ENCODE measurements at regions not wholly inside any gene's neighbourhood (a gene's known extent, or its start where the extent isn't known, plus 50 kb on each side); places are given as distances from the start of the nearest gene placed in this dataset.
"Not testable (repeated sequence)": the region's sequence is repeated elsewhere in the genome, so short reads cannot be mapped to it uniquely, and the experiment has no call there.

DNA sequence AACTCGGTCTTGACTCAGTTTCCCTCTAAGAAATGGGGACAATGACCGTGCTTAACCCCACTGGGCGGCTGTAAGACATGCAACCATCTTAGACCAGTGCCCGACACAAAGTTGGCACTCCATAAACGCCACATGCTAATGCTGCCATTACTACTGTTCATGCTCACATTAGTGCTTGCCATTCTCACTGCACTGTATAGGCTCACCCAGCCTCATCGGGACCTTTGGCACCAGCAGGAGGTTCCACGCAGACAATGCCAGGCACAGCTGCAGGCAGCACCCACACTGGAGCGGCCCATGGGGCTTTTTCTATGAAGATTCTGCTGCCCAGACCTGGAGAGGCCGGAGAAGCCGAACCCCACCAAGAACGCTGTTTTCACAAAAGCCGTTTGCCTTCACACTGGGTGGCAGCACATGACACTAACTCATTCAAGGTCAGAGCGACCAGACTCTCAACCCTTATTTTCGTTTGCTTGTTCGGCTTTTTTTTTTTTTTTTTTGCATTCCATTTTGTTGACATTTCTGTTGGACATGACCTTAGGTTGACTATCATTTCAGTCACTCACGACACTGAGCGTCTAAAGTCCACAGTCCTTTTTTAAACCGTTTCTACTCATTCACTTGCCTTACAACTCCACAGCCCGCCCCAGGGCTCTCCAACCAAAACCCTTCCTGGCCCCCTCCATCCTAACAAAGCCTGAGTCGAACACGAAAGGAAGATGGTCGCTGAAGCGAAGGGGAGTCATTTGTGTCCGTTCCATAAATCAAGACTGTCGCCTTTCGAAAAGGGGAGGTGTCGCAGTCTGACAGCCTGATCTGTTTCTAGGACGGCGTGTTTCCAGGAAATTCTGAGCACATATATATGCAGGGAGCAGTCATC lies 124.4 kb upstream of the RNF32 start:
- DNase-seq (ENCODE audit: low read depth in 3 of 3): no peak

DNA sequence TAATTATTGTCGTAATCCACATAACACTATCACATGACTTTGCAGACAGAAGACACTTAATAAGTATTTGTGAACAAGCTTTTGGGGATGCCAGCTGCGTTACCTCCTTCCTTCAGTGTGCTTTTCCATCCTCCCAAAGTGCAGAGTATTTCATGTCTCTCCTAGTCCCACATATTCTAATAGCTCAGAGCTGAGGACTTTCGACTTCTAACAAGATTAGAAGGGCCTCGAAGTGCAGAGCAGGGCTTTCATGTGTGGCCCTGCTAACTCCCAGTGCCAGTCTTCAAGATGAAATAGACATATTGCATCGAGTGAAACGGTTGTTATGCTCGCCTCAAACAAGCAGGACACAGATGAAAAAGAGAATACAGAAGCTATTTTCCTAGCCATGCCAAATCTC lies 125.7 kb upstream of the RNF32 start:
- DNase-seq (ENCODE audit: low read depth in 3 of 3): no peak

DNA sequence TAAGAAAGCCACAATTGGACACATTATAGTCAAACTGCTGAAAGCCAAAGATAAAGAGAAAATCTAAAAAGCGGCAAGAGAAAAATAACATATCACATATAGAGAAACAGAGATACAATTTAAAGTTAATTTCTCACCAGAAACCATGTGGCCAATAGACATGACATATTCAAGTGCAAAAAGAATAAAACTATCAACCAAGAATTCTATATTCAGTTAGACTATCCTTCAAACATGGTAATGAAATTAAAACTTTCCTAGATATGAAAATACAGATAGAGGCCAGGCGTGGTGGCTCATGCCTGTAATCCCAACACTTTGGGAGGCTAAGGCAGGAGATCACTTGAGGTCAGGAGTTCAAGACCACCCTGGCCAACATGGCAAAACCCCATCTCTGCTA lies 129.1 kb upstream of the RNF32 start:
- DNase-seq (ENCODE audit: low read depth in 3 of 3): no peak

DNA sequence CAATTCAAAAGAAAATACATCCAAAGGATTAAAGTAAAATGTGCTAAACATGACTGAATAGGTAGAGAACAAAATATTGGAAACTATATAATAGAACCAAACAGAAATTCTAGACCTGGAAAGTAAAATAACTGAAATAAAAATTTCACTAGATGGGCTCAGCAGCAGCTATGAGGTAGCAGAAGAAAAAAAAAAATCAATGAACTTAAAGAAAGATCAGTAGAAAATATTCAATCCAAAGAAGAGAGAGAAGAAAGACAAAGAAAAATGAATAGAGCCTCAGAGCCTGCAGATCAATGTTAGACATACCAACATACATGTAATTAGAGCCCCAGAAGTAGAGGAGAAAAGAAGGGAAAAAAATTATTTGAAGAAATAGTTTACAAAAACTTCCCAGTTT lies 129.6 kb upstream of the RNF32 start:
- DNase-seq (ENCODE audit: low read depth in 3 of 3): no peak

DNA sequence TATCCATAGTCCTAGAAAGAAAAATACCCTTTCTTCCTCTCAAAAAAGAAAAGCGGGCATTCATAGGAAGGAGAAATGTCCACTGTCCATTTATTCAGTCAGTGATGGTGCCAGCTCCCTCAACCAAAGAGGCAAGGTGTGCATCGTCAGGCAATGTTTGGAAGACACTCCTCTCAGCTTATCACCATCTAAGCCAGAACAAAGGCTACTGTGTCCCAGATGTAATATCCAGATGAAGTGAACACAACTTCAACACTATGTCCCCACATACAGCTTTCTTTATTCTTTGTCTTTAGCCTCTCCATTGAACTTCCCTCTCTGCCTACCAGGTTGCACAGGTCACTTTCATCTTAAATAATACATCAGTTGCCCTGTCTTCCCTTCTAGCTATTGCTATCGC lies 131.4 kb upstream of the RNF32 start:
- no peak for DNase-seq (ENCODE audit: low read depth in 3 of 3)

DNA sequence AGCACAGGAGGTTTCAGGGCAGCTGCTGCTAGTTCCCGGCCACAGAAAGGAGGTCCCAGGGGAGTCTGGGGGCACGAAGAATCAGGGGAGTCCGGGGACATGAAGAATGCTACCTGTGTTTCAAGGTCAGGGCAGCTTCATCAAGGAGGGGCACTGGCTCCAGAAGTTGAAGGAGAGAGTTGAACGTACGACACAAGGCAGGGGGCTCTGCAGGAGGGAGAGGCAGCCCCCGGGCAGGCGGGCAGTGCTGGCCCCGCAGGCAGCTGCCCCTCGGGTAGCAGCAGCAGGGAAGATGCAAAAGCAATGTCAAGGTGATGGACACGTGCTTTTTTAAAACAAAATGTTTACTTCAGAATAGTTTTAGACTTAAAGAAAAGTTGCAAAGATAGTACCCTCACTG lies 134.7 kb upstream of the RNF32 start:
- DNase-seq (ENCODE audit: low read depth in 3 of 3): no peak

DNA sequence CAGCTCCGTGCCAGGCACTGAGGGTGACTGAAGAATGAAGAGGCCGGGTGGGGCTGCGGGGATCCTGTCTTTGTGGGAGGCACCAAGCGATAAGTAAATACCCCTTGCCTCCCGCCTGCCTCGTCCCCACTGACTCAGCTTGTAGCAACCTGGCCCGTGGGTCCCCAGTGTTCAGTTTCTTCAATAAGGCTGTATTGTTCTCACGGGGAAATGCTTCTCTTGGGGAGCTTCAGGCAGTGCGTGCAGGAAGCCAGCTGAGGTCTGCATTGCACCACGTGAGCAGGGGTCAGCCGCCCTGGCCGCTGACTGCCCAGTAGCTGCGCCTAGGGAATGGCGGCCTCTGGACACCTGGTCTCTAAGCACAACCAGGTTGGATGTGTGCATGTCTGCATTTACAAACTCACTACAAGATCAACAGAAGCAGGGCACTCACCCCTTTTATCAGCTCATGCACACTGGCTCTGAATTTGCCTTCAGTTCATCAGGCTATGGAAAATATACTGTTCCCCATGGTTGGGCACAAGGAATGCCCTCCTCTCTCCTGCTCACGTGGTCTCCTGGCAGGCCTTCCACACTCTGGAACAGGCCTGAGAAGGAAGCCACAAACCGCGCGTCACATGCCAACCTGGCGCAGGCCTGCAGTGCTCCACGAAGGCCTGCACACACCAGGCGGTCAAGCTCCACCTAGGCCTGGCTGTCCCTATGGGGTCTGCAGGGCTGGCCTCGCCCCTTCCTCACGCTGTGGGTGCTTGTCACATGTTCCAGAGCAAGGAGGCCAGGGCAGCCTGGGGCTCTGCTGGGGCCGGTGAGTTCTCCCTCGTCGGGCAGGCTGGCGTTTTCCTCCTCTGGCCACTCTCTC lies 135.7 kb upstream of the RNF32 start:
- DNase-seq (ENCODE audit: low read depth in 3 of 3): no peak

DNA sequence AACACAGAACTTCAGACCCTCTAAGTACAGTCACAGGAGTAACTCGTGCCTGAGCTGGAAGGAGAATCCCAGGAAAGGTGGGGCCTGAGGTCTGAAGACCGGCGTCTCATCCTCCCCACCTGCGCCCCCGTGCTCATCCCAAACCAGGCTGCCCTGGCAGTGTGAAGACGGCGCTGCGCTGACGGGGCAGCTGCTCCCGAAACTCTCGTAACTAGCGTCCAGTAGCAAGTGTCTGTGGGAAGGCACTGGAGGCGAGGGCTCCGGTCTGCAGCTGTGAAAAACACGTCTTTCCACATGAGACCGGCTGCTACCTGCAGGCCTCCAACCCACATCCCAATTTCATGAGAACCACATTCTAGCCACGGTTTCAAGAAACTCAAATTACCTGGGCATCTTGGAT lies 136.6 kb upstream of the RNF32 start:
- DNase-seq (ENCODE audit: low read depth in 3 of 3): no peak

DNA sequence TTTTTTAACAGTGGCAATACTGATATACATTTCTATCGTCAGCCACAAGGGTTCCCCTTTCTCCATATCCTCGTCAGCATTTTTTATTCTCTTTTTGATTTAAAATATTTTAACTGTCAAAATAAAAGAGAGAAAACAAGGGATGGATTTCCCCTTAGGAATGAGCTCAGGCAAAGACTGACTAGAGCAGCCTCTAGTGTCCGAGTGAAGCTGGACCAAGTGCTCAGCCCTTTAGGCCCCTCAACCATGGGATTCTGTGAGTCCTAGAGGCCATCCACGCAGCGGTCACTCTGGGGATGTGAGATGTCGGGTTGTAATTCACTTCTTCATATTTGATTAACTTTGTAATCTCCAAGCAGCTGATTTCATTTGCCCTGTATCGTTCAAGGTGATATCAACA lies 137.4 kb upstream of the RNF32 start:
- DNase-seq (ENCODE audit: low read depth in 3 of 3): no peak

DNA sequence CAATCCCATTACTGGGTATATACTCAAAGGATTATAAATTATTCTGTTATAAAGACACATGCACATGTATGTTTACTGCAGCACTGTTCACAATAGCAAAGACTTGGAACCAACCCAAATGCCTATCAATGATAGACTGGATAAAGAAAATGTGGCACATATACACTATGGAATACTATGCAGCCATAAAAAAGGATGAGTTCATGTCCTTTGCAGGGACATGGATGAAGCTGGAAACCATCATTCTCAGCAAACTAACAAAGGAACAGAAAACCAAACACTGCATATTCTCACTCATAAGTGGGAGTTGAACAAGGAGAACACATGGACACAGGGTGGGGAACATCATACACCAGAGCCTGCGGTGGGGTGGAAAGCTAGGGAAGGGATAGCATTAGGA lies 138.8 kb upstream of the RNF32 start:
- DNase-seq (ENCODE audit: low read depth in 3 of 3): not testable (repeated sequence)

DNA sequence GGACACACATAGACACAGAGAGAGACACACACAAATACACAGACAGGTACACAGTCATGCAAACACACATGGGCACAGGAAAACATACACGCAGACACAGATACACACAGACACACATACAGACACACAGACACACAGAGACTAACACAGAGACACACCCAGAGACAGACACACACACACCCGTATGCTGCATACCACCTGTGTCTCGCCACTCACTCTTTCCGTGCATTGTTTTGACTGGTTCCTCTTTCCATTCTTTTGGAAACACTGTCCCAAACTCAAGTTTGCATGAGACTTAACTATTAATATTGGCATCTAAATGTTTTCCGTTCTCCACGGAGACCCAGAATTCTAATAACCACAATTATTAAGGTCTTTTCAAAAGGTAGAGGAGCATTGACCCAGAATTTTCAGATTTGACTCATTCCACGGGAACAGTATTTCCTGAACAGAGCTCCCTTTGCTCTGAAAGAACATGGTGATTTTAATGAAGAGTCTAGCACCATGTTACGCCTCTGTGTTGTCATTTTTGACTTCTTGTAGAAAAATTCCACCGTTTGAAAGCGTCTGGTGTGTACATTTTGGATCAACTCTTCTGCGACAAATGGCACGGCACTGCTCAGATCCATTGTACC lies 141.2 kb upstream of the RNF32 start:
- DNase-seq (ENCODE audit: low read depth in 3 of 3): no peak

DNA sequence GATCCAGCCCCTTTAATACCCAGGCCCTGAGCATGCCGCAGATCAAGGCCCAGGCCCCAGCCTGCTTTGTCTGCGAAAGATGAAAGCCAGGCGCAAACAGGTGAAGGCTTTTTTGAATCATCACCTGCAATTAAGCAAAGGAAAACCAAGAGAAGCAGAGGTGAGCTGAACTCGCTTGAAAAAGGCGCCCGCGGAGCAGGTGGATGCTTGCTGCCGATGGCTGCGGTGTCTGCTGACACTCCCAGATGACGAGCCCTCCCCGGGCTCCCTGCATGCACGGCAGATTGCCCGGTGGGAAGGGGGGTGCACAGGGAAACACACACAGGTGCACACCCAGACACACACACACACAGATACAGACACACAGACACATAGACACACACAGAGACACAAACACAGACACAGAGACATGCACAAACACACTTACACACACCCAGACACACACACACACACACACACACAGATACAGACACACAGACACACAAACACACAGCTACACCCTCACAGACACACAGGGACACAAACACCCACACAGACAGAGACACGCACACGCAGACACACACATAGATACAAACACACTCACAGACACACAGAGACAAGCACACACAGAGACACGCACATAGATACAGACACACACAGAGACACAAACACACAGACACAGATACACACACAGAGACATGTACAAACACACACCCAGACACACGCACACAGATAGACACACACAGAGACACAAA lies 142.6 kb upstream of the RNF32 start:
- DNase-seq (ENCODE audit: low read depth in 3 of 3): no peak

DNA sequence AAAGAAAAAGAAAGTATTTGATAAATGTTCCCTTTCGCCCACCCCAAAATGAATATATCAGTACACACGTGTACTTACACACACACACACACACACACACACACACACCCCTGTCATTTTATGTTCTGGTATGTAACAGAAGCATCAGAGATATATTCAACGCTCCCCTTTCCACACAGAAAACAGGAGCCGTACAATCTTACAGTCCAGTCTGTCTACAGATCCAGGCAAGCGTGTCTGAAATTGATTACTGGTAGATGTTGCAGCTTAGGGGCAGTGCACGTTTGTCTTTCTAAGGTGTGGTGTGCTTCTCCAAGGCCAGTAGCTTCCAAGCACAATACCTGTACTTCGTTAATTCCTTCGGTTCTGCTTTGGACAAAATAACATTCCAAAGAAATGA lies 143.7 kb upstream of the RNF32 start:
- no peak for DNase-seq (ENCODE audit: low read depth in 3 of 3)

DNA sequence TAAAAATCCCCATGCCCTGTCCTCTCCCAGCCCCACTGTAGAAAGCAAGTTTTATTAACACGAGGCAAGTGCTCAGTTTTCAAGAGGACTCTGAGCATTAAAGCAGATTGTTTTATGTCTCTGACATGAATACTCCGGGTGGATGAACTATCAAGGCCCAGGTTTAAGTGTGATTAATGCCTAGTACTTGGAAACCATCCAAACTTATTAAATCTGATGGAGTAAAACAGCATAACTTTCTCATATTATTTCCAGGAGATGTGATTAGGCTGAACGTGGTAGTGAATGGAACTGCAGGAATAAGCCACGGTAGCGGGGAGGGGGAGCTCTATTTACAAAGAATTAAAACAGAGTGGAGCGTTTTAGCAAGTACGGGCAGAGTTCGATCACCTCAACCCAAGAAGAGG lies 144.2 kb upstream of the RNF32 start:
- DNase-seq (ENCODE audit: low read depth in 3 of 3): no peak

DNA sequence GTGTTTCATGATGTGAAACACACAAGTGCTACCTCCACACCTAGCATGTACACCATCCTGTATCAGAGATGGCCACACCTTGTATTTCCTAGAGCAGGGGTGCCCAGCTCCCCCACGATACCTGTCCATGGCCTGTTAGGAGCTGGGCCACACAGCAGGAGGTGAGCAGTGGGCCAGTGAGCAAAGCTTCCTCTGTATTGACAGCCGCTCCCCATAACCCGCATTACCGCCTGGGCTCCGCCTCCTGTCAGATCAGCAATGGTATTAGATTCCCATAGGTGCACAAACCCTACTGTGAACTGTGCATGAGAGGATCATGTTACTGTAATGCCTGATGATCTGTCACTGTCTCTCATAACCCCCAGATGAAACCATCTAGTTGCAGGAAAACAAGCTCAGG lies 145.6 kb upstream of the RNF32 start:
- DNase-seq (ENCODE audit: low read depth in 3 of 3): no peak

DNA sequence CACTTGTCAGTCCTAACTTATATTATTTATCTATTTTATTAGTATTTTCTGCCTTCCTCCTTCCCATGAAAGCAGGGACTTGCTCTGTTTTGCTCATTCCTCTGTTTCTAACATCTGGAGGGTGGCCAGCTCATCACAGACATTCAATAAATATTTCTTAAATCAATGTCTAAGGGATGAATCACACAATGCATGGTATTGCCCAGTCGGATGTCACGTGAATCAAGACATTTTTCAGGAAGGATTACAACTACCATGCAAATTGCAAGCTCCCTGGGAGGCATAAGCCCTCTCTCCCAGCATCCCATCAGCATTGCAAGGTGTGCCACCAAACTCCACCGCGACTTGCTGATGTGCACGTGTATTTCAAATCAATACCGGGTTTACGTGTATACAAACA lies 146.6 kb upstream of the RNF32 start:
- DNase-seq (ENCODE audit: low read depth in 3 of 3): no peak

DNA sequence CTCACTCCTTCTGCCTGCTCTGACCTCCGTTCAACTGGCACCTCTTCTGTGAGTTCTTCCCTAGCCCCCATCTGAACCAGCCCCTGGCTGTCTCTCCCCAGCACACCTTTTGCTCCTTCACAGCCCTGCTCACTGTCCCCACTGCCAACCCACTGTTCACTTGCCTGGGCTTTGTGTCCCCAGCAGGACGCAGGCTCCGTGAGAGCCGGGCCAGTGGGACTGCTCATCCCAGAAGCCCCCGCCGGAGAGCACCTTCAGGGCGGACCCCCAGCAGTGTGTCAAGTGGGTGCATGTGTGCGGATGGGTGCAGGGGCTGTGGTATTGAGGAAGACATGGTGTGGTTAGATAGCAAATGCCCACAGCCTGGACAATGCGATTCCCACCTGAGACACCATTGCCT lies 148.4 kb upstream of the RNF32 start:
- DNase-seq (ENCODE audit: low read depth in 3 of 3): no peak

DNA sequence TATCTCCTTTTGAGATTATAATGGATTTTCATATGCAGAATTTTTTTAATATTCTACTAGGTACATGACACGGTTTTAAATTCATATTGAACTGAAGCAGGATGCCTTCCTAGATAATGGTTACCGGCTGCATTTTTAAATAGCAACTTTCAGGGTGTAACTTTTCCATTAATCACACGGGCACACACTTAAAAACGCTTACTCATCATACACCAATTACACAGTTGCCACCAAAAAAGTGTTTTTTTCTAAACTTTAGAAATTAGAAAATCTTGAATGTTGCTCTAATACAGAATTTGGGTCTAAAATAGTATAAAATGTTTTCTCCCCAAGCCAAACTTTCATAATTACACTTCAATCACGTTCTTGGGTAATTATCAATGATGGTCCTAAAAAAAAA lies 149.1 kb upstream of the RNF32 start:
- DNase-seq (ENCODE audit: low read depth in 3 of 3): no peak

DNA sequence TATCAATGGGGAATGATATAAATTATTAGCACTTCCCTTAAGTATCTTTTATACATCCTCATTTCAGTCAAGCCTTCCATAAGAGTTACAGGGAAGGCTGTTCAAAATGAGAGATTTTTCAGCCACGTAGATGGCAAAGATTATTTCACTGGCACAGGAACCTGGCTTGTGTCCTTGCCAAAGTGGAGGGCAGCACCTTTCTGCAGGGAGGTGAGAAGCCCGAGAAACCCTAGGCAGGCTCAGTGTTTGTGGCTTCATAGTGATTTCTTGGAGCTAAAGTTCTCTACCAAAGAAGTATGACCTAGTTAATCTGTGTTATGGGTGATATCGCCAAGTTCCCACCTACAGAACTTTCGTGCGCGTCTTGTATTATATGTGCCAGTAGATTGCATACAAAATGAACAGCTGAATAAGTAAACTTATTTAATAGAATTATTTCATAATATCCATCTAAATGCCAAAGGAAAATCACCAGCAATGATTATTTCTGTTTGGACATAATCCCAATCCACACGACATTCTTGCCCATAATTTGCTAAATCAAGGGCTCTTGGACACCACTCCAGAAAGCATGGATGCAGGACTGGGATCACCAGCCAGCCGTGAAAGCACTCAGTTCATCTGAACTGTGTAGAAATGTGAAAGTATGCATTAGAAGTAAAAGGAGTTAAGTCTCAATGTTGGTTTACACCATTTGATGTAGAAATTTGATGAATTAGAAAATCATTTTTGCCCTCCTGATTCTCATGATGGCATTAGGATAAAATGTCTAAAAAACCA lies 150.4 kb upstream of the RNF32 start:
- no peak for DNase-seq (ENCODE audit: low read depth in 3 of 3)

DNA sequence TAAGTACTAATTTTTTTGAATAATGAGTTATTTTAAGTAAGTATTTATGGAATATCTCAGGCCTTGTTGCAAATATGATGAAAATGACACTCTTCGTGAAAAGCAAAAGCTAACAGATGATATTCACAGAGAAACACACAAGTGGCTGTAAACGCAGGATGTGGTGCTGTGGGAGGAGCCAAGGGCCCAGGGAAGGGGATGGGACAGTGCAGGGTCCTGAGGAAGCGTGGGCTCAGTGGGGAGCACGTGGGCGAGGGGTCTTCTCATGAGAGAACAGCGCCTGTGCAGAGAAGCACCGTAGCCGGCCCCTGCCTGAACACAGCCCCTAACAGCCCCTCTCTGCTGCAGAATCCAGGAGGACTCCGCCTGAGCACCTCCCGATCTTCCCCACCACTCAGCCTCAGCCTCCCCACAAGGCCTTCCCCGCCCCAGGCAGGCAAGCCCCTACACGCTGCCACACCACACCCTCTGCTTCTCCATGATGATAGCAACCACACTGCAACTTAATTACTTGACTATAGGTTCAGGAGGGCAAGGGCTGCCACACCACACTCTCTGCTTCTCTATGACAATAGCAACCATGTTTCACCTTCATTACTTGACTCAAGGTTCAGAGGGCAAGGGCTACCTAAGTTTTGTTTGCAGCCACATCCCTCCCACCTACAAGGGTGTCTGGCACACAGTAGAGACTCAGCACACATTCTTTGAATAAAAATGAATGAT lies 152.6 kb upstream of the RNF32 start:
- DNase-seq (ENCODE audit: low read depth in 3 of 3): no peak

Measured in stimulated activated CD4-positive, alpha-beta T cell treated with anti-CD3 and anti-CD28 coated beads, TNF-alpha, amount 100 ng/mL, for 24 hours (primary cell).